ENCODE measurements at regions not wholly inside any gene's neighbourhood (a gene's known extent, or its start where the extent isn't known, plus 50 kb on each side); places are given as distances from the start of the nearest gene placed in this dataset.

- TF ChIP-seq POLR2A (IDR thresholded peaks at IDR 0.05; ENCODE audit: low read depth, low read length) (no peak), POLR2AphosphoS5 (IDR thresholded peaks at IDR 0.05; ENCODE audit: low read depth, low read length) (no peak)
These were observed 197.3 kb downstream of the FOXD2 start for GRCh38 chr1:47635111-47635510.
